SH-SY5Y (cell line): ENCODE measurements at regions not wholly inside any gene's neighbourhood (a gene's known extent, or its start where the extent isn't known, plus 50 kb on each side); places are given as distances from the start of the nearest gene placed in this dataset.

Experiments used
- GATA2 ChIP-seq: IDR thresholded peaks from 2 replicates; pipeline ENCODE4 v1.6.1; 2011; ENCODE audit warnings: mild to moderate bottlenecking, low read depth, low read length
- GATA3 ChIP-seq: IDR thresholded peaks from 2 replicates; pipeline ENCODE4 v1.6.1; 2011; ENCODE audit warnings: low read depth, mild to moderate bottlenecking, low read length, moderate library complexity

DNA sequence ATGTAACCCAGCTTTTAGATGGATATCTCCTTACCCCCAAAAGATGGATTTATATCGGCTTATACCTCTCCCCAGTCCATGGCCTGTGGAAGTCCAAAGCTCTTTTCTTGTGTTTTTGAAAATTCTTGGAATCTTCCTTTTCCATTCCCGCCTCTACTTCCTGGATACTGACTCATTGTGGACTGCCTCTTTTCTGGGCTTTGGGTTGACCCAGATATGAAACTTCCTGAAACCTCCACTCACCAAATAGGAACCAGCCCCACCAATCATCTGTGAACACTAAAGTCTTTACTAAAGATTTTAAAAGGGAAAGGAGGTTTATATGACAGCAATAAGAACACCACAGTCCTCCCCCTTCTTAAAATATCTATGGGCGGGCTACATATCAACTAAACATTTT, 163.4 kb upstream of the SYN3 start:
- TF ChIP-seq GATA2 (no peak), GATA3 (no peak)

DNA sequence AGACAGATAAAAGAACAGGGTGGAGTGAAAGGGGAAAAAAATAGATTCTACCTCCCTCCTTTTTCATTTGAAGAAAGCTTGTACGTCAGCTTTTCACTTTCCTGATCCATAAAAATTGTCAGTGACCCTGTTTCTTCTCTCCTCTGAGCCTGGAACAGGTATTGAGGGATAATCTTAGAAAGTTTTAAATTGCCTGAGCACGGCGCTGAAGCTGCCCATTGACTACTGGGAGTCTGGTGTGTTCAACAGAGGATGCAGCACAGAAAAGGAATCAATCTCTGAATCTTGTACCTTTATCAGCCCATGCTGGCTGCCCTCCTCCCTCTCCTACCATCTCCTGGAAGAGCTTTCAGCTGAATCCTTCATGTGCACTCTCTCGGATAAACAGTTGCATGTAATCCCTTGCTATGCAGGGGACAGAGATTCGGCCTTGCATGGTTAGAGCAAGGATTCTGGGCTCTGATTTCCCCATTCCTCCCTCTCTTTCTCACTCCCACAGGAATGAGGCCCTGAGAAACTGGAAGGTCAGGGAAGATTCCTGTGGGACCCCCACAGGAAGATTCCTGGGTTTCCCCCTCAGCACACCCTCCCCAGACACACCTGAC, 162.4 kb upstream of the SYN3 start:
- TF ChIP-seq GATA2 = no peak
- no peak for TF ChIP-seq GATA3

DNA sequence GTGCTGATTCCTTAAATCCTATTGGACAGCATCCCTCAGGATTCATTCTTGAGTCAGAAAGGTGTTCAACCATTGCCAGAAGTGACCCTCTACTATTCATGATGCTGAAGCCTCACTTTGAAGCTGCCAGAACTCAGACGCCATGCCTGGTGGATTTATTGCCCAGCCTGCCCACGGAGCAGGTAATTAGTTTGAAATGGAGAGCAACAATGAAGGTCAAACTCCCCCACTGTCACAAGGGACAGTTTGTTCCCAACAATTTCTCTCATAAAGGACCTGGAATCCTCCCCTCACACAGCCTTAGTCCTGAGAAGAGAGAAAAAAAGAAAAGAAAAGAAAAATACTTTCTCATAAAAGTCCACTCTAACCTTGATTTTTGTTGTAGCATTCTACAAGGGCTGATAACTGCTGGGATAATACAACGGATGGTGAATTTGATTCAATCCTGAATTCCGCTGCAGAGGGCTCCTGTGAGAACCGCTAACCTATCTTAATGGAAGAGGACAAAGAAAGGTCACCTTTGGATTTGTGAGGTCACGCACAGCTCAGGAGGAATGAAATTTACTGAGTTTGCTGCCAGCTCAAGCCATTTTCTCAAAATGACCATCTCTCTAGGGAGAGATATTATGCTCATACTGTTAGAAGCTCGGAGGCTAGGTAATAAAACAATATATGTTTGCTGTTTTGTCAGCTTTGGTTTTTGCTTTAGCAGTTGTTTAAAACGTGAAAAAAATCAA, 161.6 kb upstream of the SYN3 start:
- no peak for TF ChIP-seq GATA2
- TF ChIP-seq GATA3 = no peak

DNA sequence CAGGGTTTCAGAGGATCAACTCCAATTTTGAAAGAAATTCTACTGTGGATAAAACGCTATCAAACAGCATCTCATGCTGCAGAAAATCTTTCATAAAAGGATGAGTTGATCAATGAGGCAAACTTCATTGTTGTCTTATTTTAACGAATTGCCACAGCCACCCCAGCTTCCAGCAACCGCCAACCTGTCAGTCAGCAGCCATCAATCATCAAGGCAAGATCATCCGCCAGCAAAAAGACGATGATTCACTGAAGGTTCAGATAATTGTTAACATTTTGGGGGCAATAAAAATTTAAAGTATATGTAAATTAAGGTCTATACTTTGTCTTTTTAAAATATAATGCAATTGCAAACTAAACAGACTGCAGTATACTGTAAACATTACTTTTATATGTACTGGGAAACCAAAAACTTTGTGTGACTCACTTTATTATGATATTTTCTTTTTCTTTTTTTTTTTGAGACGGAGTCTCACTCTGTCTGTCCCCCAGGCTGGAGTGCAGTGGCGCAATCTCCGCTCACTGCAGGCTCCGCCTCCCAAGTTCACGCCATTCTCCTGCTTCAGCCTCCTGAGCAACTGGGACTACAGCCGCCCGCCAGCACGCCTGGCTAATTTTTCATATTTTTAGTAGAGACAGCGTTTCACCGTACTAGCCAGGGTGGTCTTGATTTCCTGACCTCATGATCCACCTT, 155.3 kb upstream of the SYN3 start:
- TF ChIP-seq GATA3 (no peak), GATA2 (no peak)

DNA sequence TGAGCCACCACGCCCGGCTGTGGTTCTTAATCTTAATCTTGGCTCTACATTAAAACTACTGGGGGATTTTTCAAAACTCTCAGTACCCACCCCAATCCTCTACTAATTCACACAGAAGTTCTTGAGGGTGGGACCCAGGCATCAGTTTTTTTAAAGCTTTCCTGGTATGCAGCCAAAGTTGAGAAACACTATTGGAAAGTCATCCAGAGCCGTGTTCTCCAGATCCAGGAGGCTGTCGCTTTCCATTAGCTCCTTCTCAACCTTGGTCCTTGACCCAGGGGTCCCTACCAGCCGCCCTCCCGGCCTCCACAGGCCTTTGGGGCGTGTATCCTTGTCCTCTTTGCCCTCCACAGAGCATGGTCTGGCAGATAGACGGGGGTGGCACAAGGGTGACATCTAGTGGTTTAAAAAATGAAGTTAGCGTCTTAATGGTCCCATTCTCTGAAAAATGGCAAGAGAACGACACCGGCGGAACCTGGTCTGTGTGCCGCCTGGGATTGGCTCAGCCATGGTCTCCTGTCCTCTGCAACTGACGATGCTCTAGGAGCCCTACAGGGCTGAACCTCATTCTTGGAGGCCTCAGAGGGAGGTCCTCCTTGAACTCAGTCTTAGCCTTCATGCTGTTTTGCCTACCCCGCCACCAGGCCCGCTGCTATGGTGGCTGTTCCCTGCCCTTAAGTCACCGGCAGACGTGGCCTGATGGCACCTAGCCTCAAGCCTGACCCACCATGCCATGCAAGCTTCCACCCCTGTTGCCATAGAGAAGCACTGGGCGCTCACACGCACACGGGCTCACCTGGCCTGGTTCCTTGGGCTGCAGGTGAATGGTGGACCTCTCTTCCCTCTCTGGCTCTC, 152.0 kb upstream of the SYN3 start:
- TF ChIP-seq GATA3 = no peak

DNA sequence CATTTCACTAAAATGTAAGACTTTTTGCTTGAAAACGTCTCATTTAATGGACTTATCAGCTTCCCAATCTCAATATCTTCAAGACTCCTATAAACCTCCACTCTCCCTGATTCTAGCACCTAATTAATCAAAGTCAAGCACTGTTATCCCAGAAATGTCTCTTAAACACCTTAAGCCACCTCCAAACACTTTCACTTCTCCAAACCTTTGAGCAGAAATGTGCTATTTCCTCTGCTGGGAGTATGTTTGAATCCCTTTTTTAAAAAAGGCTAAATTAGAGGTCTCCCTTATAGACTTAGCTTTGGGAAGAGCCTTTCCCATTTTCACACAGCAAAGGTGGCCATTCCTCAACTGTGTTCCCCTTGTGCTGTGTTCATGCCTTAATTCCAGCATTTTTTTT, 146.2 kb upstream of the SYN3 start:
- TF ChIP-seq GATA2 = no peak
- TF ChIP-seq GATA3 = no peak

DNA sequence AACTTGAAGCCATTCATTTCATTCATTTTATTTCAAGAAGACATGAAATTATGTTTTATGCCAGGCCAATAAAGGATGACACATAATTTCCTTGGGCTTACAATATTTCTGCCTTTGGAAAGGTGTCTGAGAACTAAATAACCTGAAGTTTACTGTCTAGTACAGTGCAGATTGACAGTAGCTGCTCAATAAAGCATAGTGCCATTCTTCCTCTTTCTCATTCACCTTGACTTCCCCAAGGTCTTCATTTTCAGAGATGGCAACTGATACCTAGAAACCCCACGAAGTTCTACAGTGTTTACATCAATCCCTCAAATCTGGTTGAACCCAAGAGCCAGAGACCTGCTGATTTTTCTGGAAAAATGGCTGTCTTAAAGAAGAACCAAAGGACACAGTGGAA, 144.3 kb upstream of the SYN3 start:
- no peak for TF ChIP-seq GATA2

DNA sequence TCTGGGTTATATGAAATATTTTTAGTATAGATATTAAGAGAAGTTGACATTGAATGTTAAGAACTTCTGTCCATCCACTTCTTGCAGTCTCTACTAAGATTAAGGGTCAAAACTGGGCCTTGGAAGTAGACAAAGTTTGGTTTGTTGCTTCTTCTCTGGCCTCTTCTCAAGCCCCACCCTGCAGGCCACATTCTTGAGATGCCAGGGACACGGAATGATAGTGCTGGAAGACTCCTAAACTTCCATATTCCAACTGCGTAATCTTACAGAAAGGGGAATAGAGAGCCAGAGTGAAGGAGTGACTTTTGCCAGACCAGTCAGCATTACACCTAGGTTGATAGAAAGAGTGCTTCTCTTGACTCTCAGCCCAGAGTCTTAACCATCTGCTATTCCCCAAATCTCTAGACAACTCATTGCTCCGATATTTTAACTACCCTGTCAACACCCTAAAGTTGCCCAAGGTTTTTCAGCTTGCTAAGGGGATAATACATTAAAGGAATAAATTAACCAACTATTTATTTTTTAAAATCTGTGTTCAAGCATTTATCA, 136.4 kb upstream of the SYN3 start:
- TF ChIP-seq GATA2 = no peak
- no peak for TF ChIP-seq GATA3

DNA sequence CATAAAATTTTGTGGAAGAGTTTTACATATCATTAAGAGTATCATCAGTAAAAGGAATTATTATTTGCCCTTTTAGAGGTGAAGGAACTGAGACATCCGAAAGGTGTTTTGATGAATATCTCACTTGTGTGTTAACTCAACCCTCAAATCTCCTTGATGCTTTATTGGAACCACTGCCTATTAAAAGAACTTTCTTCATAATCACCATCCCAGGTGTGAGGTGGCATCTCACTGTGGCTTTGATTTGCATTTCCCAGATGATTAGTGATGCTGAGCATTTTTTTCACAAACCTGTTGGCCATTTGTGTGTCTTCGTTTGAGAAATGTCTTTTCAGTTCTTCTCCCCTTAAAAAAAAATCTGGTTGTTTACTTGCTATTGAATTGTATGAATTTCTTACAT, 134.0 kb upstream of the SYN3 start:
- TF ChIP-seq GATA3 (no peak), GATA2 (no peak)

DNA sequence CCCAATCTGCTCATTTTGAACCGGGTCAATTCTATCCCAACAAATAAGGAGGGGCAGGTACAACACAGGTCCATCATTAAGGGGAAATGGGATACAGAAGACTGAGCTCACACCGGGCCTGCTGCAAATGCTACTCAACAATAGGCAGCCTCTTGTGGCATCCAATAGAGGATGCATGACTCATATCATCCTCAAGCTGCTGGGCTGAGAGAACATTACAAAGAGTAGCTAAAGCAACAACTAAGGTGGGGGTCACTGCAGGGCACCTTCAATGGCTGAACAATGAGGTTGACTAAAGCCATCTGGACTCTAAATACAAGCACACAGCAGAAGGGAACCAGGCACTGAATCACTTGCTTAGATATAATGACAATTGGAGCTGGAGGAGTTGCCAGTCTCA, 130.1 kb upstream of the SYN3 start:
- no peak for TF ChIP-seq GATA2
- TF ChIP-seq GATA3 = no peak

DNA sequence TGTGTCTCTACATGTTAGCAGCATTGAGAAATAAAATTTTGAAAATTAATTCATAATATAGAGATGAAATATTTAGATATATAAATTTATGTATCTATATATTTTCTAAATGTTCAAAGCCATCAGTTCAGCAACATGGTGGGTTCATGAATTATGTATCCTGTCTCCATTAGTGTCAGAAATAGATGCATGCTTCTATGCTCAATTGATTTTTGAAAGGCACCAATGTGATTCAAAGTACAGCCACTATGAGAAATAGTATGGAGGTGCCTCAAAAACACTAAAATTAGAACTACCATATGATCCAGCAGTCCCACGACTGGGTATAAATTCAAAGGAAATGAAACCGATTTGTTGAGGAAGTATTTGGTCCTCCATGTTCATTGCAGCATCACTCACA, 128.6 kb upstream of the SYN3 start:
- TF ChIP-seq GATA2 (no peak), GATA3 (no peak)

DNA sequence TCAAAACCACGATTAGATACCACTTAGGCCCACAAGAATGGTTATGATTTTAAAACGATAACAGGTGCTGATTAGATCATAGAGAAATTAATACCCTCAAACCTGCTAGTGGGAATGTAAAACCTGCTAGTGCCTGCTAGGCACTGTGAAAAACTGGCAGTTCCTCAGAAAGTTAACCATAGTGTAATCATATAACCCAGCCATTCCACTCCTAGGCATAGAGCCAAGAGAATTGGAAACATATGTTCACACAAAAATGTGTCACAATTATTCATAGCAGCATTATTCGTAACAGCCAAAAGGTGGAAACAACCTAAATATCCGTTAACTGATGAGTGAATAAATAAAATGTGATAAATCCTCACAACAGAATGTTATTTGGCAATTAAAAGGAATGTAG, 122.2 kb upstream of the SYN3 start:
- TF ChIP-seq GATA3 (no peak), GATA2 (no peak)

DNA sequence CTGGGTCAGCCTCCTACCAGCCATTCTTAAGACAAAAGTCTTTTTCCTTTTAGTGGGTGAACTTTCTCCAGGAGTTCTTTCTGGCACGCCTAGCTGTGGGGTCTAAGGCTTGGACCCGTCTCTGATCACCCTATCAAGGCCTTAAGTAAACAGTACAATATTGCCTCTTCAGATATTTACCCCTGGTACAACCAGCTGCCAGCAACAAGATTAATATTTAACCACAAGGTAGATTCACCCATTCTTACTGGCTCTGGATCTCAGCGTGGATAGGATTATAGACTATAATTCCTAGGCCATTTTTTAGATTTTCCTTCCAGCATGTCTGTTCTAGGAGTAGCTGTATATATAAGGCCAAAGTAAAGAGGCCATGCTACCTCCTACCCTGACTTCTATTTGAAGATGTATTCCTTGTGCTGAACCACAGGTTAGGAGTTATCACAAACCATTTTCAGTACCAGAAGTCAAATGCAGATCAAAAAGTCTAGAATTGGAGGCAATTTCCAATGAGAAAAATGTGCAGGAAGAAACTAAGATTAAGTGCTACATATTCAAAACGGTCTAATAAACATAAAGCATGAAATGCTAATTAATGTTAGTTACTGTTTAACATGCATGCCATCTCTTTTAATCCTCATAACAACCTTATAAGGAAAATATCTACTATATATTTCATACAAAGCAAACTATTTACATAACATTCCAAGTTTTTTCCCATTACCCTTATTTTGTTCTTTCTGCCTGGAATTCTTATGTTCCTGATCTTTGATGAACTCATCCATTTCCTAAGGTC, 110.0 kb upstream of the SYN3 start:
- TF ChIP-seq GATA2 (no peak), GATA3 (no peak)

DNA sequence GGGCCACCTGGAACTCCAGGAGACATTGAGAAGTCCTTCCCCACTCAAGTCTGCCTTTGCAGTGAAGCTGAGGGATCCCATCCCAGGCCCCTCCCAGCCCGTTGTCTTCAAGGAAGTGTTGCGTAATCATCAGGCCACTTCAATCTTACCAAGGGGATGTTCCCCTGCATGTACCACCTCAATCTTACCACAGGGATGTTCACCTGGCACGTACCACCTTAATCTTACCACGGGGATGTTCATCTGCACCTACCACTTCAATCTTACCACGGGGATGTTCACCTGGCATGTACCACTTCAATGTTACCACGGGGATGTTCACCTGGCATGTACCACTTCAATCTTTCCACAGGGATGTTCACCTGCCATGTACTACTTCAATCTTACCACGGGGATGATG, 108.0 kb upstream of the SYN3 start:
- TF ChIP-seq GATA2 = no peak
- TF ChIP-seq GATA3 = no peak

DNA sequence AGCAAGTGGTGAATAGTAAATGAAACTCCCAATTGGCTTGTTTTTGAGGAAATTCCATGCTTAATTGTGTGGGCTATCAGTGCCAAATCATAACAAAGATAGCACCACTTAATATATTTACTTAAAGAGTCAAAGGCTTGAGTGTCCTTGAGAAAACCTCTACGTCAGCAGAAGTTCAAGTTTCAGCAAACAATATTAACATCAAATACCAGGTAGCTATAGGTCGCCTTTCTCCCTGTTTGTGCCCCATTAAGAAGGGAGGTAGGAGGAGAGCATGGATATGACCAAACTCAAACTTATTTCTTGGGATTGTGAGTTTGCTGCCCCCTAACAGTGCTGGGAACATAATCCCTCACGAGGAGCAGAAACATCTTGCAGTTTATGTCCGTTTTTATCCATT, 105.6 kb upstream of the SYN3 start:
- no peak for TF ChIP-seq GATA2
- TF ChIP-seq GATA3 = no peak

DNA sequence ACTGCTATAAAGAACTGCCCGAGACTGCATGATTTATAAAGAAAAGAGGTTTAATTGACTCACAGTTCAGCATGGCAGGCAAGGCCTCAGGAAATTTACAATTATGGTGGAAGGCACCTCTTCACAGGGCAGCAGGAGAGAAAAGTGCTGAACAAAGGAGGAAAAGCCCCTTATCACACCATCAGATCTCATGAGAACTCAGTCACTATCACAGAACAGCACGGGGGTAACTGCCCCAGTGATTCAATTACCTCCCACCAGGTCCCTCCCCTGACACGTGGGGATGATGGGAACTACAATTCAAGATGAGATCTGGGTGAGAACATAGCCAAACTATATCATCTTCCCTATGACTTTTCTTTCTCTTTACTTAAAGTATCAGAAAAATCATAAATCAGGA, 104.0 kb upstream of the SYN3 start:
- TF ChIP-seq GATA2 = peak; percentile 70
- no peak; the same call in 1 of the 2 replicates for TF ChIP-seq GATA3
